GM19452 (cell line): ENCODE measurements at regions not wholly inside any gene's neighbourhood (a gene's known extent, or its start where the extent isn't known, plus 50 kb on each side); places are given as distances from the start of the nearest gene placed in this dataset.

Source experiments
- ATAC-seq: cut with Tn5 transposase; IDR thresholded peaks from one replicate; pipeline ENCODE4 v1.9.1; 2021; ENCODE audit not compliant: unreplicated experiment

DNA sequence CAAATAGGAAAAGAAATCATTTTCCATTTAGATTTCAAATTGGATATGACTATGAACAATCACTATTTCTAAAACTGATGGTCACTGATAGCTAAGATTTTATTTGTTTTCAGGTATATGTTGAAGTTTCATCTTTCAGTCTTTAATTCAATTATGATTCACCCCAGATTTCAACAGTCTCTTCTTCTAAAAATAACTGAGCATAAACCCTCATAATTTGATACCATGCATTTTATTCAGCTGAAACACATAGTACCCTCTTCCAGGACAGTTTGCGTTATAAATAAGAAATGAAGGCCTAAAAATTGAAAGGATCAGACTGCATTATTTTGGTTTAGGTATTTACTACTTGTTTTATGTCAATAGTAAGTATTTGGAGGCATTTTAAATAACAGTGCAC lies 428.5 kb upstream of the NBEA start:
- no peak for ATAC-seq

DNA sequence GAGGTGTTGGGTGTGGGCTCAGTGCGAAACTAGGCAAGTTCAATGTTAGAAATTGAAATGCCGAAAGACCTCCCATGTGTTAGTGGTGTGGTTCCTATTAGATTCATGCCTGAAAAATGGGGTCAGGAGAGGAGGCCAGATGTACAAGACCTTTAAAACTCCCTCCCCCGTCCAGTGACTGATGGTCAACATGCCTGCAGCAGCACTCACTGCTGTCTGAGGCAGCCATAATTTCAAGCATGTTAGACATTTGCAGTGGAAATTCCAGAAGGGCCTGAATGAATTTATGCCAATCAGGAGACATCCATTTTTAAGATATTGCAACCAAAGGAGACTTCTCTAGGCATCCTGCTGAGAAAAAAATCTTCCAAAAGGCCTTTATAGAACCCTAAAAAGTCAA lies 426.9 kb upstream of the NBEA start:
- ATAC-seq: no peak

DNA sequence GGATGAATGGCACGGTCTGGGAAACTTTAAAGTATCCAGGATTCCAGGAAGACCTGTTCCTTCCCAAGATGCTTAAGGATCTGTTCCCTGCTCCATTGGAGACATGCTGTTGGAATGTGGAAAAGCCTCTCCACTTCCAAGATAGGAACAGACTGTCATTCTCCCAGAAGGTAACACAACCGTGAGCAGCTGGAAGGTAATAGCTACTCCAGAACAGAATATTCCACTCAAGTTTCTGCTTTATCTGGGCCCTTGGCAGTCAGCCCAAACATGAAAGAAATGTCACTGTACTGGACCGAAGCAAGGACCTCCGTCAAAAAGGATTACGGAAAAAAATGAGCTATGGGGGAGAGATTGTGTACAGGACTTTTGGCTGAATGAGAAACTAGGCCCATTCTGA lies 420.9 kb upstream of the NBEA start:
- ATAC-seq: no peak

DNA sequence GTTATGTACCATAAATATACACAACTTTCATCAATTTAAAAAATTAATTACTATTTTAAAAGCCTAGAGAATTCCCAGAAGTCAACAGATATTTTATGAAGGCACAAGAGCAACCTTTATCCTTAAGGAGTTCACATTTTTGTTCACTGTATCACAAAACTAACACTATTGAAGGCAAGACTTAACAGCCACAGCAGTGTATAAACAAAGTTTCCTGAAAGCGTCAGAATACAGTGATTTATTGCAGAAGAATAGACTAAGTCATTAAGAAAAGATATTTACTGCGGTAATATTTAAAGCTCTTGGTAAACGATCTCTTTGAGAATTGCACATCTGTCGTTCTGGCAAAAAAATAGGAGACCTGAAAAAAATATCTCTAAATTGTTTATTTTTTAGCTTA lies 419.3 kb upstream of the NBEA start:
- no peak for ATAC-seq

DNA sequence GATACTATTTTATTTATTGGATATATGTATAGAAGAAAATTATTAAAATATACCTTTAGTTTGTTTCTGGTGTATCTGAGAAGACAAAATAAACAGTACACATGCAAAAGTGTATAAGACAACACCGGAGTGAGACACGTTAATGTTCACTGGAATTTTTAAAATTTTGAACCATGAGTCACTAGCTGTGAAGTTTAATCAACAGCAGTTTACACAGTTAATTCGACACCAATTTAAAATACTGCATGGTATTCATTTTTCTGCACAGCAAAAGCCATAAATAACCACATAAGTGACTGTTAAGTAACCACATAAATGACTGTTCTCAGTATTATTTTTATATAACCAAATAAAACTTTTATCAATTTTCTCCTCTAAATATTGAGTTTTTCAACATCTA lies 418.7 kb upstream of the NBEA start:
- ATAC-seq: no peak

DNA sequence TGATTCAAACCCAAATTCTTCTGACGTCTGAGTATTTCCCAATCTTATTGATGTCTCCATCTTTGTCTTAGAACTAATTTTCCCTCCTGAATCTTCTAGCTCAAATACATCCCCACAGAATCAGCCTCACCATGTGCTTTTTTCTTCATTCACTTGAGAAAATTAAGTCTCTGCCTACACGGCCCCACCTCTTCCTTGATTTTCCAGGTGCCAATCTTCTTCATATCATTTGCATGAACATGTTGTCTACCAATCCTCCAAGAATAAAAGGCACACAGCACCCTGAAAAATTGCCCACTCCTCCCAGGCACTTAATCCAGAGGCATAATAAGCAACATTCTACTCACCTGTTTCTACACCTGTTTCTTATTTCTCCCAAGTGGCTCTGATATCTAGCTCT lies 408.1 kb upstream of the NBEA start:
- no peak for ATAC-seq

DNA sequence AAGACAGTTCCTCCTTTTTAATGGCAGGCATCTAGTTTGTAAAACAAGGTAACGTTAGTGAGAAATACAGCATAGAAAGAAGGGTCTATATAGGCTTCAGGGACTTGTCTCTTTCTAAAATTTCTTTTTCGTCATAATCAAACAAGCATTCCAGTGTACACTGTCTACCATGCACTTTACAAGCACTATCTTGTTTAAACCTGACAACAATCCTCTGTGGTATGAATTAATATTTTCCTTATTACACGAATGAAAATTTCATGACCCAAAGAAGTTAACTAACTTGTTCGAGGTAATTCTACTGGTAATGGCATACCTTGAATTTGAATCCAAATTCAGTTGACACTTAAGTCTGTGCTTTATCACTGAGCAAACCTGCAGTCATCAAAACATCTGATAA lies 399.7 kb upstream of the NBEA start:
- no peak for ATAC-seq

DNA sequence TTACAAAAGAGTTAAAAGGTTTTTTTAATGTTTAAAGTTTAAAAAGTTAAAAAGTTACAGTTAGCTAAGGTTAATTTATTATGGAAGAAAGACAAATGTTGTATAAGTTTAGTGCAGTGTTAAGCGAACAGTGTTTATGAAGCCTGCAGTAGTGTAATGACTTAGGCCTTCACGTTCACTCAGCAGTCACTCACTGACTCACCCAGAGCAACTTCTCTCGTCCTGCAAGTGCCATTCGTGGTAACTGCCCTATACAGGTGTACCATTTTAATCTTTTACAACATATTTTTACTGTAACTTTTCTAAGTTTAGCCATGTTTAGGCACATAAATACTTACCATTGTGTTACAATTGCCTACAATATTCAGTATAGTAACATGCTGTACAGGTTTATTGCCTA lies 398.2 kb upstream of the NBEA start:
- ATAC-seq: no peak

DNA sequence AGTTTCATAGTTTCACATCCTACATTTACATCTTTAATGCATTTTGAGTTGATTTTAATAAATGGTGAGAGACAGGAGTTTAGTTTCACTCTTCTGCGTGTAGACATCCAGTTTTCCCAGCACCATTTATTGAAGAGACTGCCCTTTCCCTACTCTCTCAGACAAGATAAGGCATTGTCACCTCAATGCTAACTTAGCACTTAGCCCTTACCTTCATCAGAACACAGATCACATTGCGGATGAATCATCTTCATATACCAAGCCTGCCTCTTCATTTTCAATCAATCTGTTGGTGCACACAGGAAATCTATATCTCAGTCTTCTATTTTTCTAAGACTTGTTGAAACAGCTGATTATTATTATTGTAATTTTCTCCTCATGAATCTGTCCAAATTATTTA lies 396.6 kb upstream of the NBEA start:
- ATAC-seq: no peak

DNA sequence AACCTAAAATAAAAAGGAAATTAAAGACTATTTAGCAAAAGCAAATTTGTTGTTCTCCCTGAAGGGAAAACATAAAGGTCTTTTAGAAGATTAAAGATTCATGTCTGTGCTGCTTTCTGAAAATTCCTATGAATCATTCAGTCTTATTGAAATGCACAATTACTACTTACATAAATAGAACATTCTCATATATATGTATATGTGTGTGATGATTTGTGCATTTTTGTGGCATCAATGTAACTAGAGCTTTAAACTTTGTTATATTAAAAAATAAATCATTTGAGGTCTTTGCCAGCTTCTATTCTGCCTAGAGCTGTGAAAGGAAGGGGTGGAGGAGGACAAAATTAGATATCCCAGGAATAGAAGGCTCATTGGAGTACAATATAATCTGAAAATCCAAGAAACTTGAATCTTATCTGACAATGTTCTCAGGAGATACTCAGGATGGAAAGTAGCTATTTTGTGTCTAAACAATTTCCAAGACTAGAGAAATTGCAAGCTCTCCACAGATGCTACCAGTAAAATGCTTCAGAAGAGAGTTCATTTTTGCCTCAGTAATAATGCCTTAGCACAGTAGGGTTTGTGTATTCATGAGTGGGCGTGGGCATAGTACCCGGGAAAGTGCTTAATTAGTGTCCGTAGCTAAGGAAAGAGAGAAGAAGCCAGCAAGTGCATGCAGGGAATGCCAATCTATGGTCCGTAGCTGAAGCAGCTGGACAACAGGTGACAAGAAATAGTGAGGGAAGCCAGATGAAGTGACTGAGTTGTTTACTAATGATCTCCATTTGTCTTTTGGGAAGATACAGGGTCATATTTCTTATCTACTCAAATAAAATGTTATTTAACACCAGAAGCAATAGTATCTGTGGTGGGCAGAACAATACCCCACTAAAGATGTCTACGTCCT lies 395.5 kb upstream of the NBEA start:
- ATAC-seq: no peak

DNA sequence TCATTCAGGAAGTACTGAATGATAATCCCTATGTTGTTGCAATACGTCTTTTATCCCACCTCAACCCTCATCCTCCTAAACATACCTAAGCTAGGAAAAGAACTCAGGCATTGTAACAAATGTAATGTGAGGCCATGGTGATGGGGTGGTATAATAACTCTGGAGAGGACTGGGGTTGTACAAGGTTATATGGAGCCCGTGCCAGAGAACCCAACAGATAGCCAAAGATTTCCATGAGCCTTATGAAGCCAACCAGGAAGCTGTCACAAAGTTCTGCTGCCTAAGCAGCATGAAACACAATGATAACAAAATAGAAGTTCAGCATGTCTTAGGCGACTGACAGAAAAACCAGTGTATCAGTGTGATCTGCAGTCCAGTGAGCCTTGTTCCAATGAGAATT lies 394.1 kb upstream of the NBEA start:
- no peak for ATAC-seq

DNA sequence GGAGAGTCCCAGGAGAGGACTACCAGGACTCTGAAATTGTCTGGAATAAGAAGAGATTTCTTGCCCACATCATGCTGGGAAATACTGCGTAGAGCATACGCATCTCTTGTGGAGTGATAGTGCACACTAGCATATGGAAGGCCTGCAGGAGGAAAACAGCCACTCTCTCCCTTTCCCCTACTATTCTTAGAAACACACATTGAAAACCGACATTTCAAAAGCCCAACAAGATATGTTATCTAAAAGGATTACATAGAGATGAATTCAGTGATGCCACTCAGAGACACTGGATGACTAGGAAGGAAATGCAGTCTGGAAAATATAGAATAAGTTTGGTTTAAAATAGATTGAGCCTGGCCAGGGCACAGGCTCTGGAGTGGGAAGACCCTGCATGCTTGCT lies 388.7 kb upstream of the NBEA start:
- no peak for ATAC-seq

DNA sequence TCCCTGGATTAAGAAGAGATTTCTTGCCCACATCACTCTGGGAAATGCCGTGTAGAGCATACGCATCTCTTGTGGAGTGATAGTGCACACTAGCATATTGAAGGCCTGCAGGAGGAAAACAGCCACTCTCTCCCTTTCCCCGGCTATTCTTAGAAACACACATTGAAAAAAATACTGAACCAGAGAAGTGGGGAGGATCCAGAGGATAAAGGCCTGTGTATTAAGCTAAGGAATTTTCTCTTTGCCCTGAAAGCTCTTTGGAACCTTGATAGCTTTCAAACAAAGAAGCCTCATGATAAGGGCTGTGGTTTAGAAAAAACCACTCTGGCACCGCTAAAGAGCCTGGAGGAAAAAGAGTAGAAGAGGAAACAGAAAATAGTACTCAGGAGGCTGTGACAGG lies 386.1 kb upstream of the NBEA start:
- no peak for ATAC-seq

DNA sequence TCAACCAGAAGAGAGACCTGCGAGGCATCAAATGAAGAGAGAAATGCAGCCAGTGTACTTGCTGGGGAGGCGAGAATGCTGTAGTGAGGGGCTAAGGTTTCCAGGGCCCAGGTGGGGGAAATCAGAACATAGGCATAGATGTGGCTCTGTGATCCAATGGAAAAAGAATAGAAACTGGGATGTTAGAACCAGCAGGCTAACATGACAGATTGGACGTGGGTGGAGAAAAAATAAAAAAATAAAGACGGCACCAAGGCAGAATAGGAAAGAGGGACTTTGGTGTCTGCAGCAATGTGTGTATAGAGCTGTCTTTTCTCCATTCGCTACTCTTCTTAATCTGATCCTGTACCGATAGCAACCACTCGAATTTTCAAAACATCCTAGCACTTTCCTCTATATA lies 381.0 kb upstream of the NBEA start:
- ATAC-seq: no peak

DNA sequence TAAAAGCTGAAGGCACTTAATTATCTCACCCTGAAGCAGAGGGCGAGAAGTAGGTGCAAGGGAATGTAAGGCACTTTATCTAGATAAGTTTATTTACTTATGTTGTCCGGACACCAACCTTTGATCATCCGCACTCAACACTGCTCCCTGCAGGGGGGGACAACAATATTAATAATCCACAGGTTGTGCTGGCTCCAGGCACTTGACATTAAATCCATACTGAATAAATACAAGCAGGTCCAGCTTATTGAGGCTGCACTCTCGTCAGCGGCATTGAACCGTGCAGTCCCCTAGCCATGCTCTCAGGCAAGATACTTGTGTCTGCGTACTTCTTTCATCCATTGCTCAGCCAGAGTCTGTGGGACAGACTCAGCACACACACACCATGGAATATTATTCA lies 374.5 kb upstream of the NBEA start:
- no peak for ATAC-seq

DNA sequence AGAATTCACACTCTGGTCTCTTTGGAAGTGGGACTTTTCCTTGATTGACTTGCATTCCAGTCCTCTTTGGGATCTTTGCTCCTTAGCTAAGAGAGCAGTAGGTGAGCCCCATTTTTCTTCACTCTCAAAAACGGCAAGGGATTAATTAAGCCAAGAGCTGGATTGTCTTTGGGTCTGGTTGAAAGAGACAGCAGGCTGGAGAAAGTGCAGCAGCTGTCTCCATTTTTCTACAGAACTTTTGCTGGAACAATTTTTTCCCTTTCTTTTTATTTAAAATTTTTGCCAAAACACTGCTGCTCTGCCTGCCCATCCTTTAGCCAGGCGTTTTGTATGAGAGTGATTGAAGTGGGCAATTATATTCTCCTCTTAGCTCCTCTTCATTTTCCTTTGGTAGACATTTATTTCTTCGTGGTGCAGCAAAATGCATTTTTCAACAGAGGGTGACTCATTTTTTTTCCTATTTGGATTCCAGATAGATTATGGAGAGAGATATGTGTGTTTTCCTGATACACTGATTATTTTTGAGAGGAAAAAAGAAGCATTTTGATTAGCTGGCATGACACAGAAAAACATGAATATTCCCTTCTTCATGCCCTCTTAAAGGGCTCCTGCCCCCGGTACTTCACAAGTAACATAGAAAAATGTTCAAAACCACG lies 371.2 kb upstream of the NBEA start:
- no peak for ATAC-seq

DNA sequence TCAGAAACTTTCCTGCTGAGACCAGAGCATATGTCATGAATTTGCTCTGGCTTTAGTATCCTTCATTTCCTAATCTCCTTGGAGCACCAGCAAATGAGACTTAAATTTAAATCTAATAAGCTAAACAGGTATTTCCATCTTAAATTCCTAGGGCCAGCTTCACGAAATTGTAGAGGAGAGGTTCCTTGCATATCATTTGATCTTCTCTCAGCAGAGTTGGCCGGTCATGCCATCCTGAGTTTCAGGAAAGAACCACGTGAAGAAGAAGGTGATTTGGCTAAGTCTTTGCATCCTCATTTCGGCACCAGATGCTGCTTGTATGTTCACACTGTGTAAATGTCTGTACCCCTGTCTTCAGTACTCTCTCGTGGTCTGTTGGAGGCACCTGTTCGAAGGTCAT lies 370.4 kb upstream of the NBEA start:
- ATAC-seq: no peak

DNA sequence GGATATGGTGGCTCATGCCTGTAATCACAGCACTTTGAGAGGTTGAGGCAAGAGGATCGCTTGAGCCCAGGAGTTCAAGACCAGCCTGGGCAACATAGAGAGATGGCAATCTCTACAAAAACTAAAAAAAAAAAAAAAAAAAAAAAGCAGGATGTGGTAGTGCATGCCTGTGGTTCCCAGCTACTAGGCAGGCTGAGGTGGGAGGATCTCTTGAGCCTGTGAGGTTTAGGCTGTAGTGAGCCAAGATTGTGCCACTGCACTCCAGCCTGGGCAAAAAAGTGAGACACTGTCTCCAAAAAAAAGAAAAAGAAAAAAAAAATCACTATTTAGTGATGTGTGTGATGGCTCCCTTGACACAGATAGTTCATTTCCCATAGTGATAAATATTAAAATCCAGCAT lies 365.0 kb upstream of the NBEA start:
- no peak for ATAC-seq

DNA sequence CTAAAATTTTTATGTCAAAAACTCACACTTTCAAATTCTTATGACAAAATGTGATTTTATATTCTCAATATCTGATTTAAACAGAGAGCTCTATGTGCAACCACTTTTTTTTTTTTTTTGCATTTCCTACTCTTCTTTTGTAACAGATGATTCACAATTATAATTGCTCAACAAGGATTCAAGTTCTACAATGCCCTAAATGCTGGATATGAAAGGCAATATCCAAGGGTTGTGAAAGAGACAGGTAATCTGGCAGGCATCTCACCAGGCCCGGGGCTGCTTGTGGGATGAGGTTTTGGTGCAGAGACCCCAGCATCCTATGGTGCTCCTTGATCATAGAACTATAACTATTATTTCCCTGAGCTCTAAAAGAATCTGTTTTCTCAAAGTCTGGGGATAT lies 363.6 kb upstream of the NBEA start:
- ATAC-seq: no peak

DNA sequence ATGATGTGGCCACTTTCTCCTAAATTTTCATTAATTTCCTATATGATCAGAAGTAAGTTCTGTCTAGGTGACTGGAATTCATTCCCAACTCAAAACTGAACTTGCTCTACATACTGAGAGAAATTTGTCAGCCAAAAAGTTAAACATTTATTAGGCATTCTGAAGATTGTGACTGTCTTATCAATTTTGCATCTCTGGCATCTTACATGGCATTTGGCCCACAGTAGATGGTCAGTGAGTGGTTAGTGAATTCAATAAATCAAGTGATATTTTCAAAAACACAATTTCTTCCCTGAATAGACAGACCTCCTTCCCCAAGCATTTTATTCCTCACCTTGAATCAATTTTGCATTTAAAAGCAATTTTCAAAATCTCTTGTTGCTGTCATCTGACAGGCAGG lies 363.2 kb upstream of the NBEA start:
- ATAC-seq: no peak

DNA sequence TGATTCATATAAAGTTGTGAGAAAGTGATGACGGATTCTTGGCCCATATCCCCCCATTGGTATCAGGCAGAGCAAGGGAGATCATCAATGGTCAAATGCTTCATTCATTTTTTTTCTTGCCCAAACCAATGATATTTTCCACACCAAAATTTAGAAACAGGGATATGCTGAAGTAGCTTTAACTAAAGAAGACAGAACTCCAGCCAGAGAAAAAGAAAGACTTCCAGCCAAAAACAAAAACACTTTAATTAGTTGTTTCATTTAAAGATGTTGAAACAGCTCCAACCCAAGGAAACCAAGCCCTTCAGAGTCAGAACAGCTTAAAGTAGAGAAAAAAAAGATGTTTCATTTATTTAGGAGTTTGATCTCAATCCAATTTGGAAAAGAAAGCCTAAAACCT lies 358.9 kb upstream of the NBEA start:
- ATAC-seq: no peak

DNA sequence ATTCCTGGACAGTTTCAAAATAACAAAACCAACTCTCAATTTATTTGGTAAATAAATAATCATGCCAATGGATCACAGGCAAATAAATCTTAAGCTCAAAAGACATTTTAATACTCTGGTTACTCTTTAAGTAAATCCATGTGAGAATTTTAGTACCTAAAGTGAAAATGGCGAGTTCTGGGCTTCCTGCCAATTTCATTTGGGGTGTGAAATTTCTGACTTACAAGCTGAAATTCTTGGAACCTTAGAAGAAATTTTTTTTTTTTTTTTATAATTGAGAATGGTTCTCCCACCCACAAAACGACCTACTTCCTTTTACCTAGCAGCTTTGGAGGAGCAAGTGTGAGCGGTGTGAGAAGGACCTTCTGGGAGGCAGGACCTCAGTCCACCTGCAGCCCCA lies 354.5 kb upstream of the NBEA start:
- ATAC-seq: no peak

DNA sequence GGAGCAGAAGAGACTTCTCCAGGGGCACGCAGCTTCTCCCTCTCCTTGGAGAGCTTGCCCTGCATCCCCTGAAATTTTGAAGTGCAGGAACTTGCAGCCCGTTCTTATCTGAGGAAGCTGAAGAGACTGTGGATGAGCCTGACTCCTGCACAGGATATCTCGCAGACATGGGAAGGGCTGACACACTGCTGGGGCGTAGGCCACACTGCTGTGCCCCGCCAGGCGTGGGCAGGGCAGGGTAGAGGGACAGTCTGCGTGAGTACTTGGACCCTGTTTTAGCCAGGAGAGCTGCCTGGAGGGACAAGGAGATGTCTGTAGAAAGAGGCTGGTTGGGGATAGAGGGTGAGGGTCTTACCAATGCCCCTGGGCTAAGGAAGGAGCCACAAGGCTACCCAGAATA lies 353.7 kb upstream of the NBEA start:
- ATAC-seq: no peak
